ENCODE measurements at regions not wholly inside any gene's neighbourhood (a gene's known extent, or its start where the extent isn't known, plus 50 kb on each side); places are given as distances from the start of the nearest gene placed in this dataset.

- no peaks in the 10 kb centered on the region for H3K4me1 ChIP-seq (ENCODE audit: control insufficient read depth, extremely low read depth, insufficient read depth, low read length)
- H2AFZ ChIP-seq (ENCODE audit: low read depth, low read length): no peak overlapping the region
- no peaks in the 10 kb centered on the region for H3K27me3 ChIP-seq (ENCODE audit: control insufficient read depth in 2 of 2, insufficient read depth in 2 of 2, low read length in 2 of 2)
- no peak overlapping the region for H3K4me3 ChIP-seq (replicated peaks in 1 of 3; ENCODE audit: insufficient read depth in 1 of 3, low read depth in 1 of 3, low read length in 3 of 3)
- no peaks in the 10 kb centered on the region for H4K20me1 ChIP-seq (replicated peaks; ENCODE audit: control insufficient read depth, extremely low read depth, insufficient read depth, low read length)
- FAIRE-seq (no peak), DNase-seq (ENCODE audit: low read depth, low spot score) (peak; percentile 2)
- TF ChIP-seq MYC (IDR thresholded peaks at IDR 0.05; ENCODE audit: low read depth, low read length) (no peak), GATA2 (IDR thresholded peaks at IDR 0.05; ENCODE audit: insufficient read depth, insufficient read length, low read depth, low read length) (no peak), POLR2A (IDR thresholded peaks at IDR 0.05; ENCODE audit: low read depth, low read length) (no peak), JUN (IDR thresholded peaks at IDR 0.05; ENCODE audit: borderline replicate concordance, insufficient read depth, insufficient read length, low read depth) (no peak), FOS (IDR thresholded peaks at IDR 0.05; ENCODE audit: borderline replicate concordance, insufficient read depth, low read length) (no peak), CTCF (IDR thresholded peaks at IDR 0.05; ENCODE audit: extremely low read depth in 1 of 2, insufficient read depth in 1 of 2, low read depth in 1 of 2, low read length in 2 of 2) (no peak), EZH2 (IDR thresholded peaks at IDR 0.05; ENCODE audit: borderline replicate concordance, low read depth, low read length, severe bottlenecking) (no peak)
- TF ChIP-seq, protein P1, sequence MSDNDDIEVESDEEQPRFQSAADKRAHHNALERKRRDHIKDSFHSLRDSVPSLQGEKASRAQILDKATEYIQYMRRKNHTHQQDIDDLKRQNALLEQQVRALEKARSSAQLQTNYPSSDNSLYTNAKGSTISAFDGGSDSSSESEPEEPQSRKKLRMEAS (IDR thresholded peaks at IDR 0.05; ENCODE audit: insufficient read depth, insufficient read length): no peak
- no peaks in the 10 kb centered on the region for H3K9me3 ChIP-seq (replicated peaks; ENCODE audit: control insufficient read depth, insufficient read depth, low read length)
- intact Hi-C loops (cut with micrococcal nuclease): no loop called here
- H3K36me3 ChIP-seq (ENCODE audit: control insufficient read depth in 2 of 2, extremely low read depth in 1 of 2, insufficient read depth in 2 of 2, low read length in 2 of 2): no peaks in the 10 kb centered on the region
- dilution Hi-C loops (cut with MboI; ENCODE audit: extremely low pct_ligation_motif_present, low sequenced_read_pairs): no loop called here
- H3K9ac ChIP-seq (replicated peaks; ENCODE audit: extremely low read depth, insufficient read depth, low read length): no peak overlapping the region
- POLR2A ChIA-PET: no interaction called here
- H3K79me2 ChIP-seq (ENCODE audit: control insufficient read depth, insufficient read depth, low read length): no peaks in the 10 kb centered on the region
- no peaks in the 10 kb centered on the region for H3K9me1 ChIP-seq (replicated peaks; ENCODE audit: control insufficient read depth, extremely low read depth, insufficient read depth, low read length)
- H3K27ac ChIP-seq (ENCODE audit: insufficient read depth, low read depth, low read length): no peak overlapping the region
- no peak overlapping the region for H3K4me2 ChIP-seq (ENCODE audit: insufficient read depth, low read length)
- no TSS peak for BruUV-seq (replicated peaks)
- CTCF ChIA-PET: interaction anchor here (1.1 kb wide), 1 partner anchor 14 kb away, joined by 3 read pairs; no protein-coding TSS in a partner anchor
These were observed 203.5 kb upstream of the NEGR1 start for GRCh38 chr1:72485801-72486200.

Data from endothelial cell of umbilical vein (primary cell).